ENCODE measurements at regions not wholly inside any gene's neighbourhood (a gene's known extent, or its start where the extent isn't known, plus 50 kb on each side); places are given as distances from the start of the nearest gene placed in this dataset.

GRCh38 chr4:124768596-124769365 lies 56.2 kb upstream of the ANKRD50 start:
- Histone ChIP-seq H3K27ac (ENCODE audit: low read depth, low read length) (no peak overlapping the region), H4K20me1 (ENCODE audit: control insufficient read depth, insufficient read depth, low read depth, low read length) (no peaks in the 10 kb centered on the region), H3K79me2 (ENCODE audit: control insufficient read depth, low read length) (no peaks in the 10 kb centered on the region), H3K9me2 (replicated peaks; ENCODE audit: control insufficient read depth, low read length) (no peaks in the 10 kb centered on the region), H3K9me3 (ENCODE audit: control insufficient read depth, insufficient read depth, low read length) (no peaks in the 10 kb centered on the region), H3K36me3 (ENCODE audit: control insufficient read depth, low read length) (no peaks in the 10 kb centered on the region), H3K4me3 (ENCODE audit: low read length) (no peak overlapping the region), H3K4me2 (ENCODE audit: low read length) (no peak overlapping the region), H3K4me1 (ENCODE audit: control insufficient read depth, low read length) (no peaks in the 10 kb centered on the region), H3F3A (ENCODE audit: control insufficient read depth, insufficient read depth) (no peaks in the 10 kb centered on the region), H3K27me3 (ENCODE audit: control insufficient read depth, low read length) (no peaks in the 10 kb centered on the region)
- TF ChIP-seq, protein P1, sequence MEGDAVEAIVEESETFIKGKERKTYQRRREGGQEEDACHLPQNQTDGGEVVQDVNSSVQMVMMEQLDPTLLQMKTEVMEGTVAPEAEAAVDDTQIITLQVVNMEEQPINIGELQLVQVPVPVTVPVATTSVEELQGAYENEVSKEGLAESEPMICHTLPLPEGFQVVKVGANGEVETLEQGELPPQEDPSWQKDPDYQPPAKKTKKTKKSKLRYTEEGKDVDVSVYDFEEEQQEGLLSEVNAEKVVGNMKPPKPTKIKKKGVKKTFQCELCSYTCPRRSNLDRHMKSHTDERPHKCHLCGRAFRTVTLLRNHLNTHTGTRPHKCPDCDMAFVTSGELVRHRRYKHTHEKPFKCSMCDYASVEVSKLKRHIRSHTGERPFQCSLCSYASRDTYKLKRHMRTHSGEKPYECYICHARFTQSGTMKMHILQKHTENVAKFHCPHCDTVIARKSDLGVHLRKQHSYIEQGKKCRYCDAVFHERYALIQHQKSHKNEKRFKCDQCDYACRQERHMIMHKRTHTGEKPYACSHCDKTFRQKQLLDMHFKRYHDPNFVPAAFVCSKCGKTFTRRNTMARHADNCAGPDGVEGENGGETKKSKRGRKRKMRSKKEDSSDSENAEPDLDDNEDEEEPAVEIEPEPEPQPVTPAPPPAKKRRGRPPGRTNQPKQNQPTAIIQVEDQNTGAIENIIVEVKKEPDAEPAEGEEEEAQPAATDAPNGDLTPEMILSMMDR (IDR thresholded peaks at IDR 0.05; ENCODE audit: low read depth, low read length, poor library complexity, severe bottlenecking): no peak
- TF ChIP-seq EZH2phosphoT487 (IDR thresholded peaks at IDR 0.05; ENCODE audit: borderline replicate concordance, low read length): no peak

GRCh38 chr4:124762956-124763355 lies 50.4 kb upstream of the ANKRD50 start:
- H3K4me1 ChIP-seq (ENCODE audit: control insufficient read depth, low read length): no peaks in the 10 kb centered on the region
- no peak for TF ChIP-seq EZH2phosphoT487 (IDR thresholded peaks at IDR 0.05; ENCODE audit: borderline replicate concordance, low read length)
- TF ChIP-seq, protein P1 (IDR thresholded peaks at IDR 0.05; ENCODE audit: low read depth, low read length, poor library complexity, severe bottlenecking): no peak
- H4K20me1 ChIP-seq (ENCODE audit: control insufficient read depth, insufficient read depth, low read depth, low read length): no peaks in the 10 kb centered on the region
- no peaks in the 10 kb centered on the region for H3K27me3 ChIP-seq (ENCODE audit: control insufficient read depth, low read length)
- H3K36me3 ChIP-seq (ENCODE audit: control insufficient read depth, low read length): no peaks in the 10 kb centered on the region
- no peaks in the 10 kb centered on the region for H3K9me2 ChIP-seq (replicated peaks; ENCODE audit: control insufficient read depth, low read length)
- H3K4me2 ChIP-seq (ENCODE audit: low read length): no peak overlapping the region
- no peaks in the 10 kb centered on the region for H3K79me2 ChIP-seq (ENCODE audit: control insufficient read depth, low read length)
- no peaks in the 10 kb centered on the region for H3K9me3 ChIP-seq (ENCODE audit: control insufficient read depth, insufficient read depth, low read length)
- H3K27ac ChIP-seq (ENCODE audit: low read depth, low read length): no peak overlapping the region
- no peak overlapping the region for H3K4me3 ChIP-seq (ENCODE audit: low read length)
- H3F3A ChIP-seq (ENCODE audit: control insufficient read depth, insufficient read depth): no peaks in the 10 kb centered on the region

Data from DOHH2 (cell line).